Activated naive CD4-positive, alpha-beta T cell treated with anti-CD3 and anti-CD28 coated beads for 36 hours (primary cell): ENCODE measurements at regions not wholly inside any gene's neighbourhood (a gene's known extent, or its start where the extent isn't known, plus 50 kb on each side); places are given as distances from the start of the nearest gene placed in this dataset.
A peak's percentile ranks its signal among the peaks of the same experiment; 100 is the strongest.

ENCODE experiments used
- CTCF ChIA-PET: fragments of 350-600 bp; sonication (Branson Sonifier 250); formaldehyde crosslinking; loops from one replicate; lab custom pipeline; 2021; ENCODE audit warnings: antibody characterized with exemption; lab: Charles Lee
- DNase-seq: peaks from one replicate; pipeline ENCODE4 v3.0.0-alpha.2; 2020
- H3K27ac Mint-ChIP-seq: one replicate; pipeline ENCODE4 v1.8.0; 2021; ENCODE audit warnings: mild to moderate bottlenecking, mixed read lengths
- H3K27me3 Mint-ChIP-seq: one replicate; pipeline ENCODE4 v1.8.0; 2021; ENCODE audit warnings: low read depth, mixed read lengths
- H3K36me3 Mint-ChIP-seq: one replicate; pipeline ENCODE4 v1.8.0; 2021; ENCODE audit warnings: low read depth, mixed read lengths
- H3K4me1 Mint-ChIP-seq: one replicate; pipeline ENCODE4 v1.8.0; 2021; ENCODE audit warnings: low read depth, mixed read lengths
- H3K4me3 Mint-ChIP-seq: one replicate; pipeline ENCODE4 v1.8.0; 2021; ENCODE audit warnings: mild to moderate bottlenecking, moderate library complexity, mixed read lengths
- H3K9me3 Mint-ChIP-seq: one replicate; pipeline ENCODE4 v1.8.0; 2021; ENCODE audit warnings: mixed read lengths
- intact Hi-C: fragments of 100-400 bp; cut with micrococcal nuclease; formaldehyde crosslinking; loops from one replicate; pipeline ENCODE4 v1.15.1; 2023

GRCh38 chr1:11338284-11338924 lies 65.4 kb downstream of the UBIAD1 start:
- Mint-ChIP-seq H3K36me3 (no peaks in the 10 kb centered on the region), H3K27ac (no peak overlapping the region), H3K4me1 (peaks cover 14% of the 10 kb centered on the region), H3K4me3 (no peak overlapping the region), H3K27me3 (peaks cover 6% of the 10 kb centered on the region), H3K9me3 (no peaks in the 10 kb centered on the region)
- CTCF ChIA-PET, result interaction anchor here (0.6 to 1.1 kb wide), 5 partner anchors 9 to 308 kb away, joined by 3 to 4 read pairs (median 3); no protein-coding TSS in a partner anchor
- intact Hi-C loops, result loop anchor here (5.0 kb wide), 2 partner anchors 96 to 139 kb away; partner anchors contain the start of gene DISP3
- DNase-seq, result no peak

GRCh38 chr1:11339346-11340232 lies 66.6 kb downstream of the UBIAD1 start:
- CTCF ChIA-PET, result interaction anchor here (1.2 kb wide), 1 partner anchor 302 kb away, joined by 4 read pairs; no protein-coding TSS in a partner anchor
- intact Hi-C loops, result loop anchor here (5.0 kb wide), 2 partner anchors 97 to 138 kb away; partner anchors contain the start of gene DISP3
- Mint-ChIP-seq H3K27me3 (peaks cover 6% of the 10 kb centered on the region), H3K4me3 (no peak overlapping the region), H3K9me3 (no peaks in the 10 kb centered on the region), H3K27ac (no peak overlapping the region), H3K36me3 (no peaks in the 10 kb centered on the region), H3K4me1 (peaks cover 14% of the 10 kb centered on the region)
- DNase-seq, result no peak

- H3K9me3 Mint-ChIP-seq, result no peaks in the 10 kb centered on the region
- peaks cover 6% of the 10 kb centered on the region for H3K27me3 Mint-ChIP-seq
- peaks cover 14% of the 10 kb centered on the region for H3K4me1 Mint-ChIP-seq
- CTCF ChIA-PET, result interaction anchor here (1.2 kb wide), 1 partner anchor 301 kb away, joined by 4 read pairs; no protein-coding TSS in a partner anchor
- no peak for DNase-seq
- H3K36me3 Mint-ChIP-seq, result no peaks in the 10 kb centered on the region
- H3K27ac Mint-ChIP-seq, result no peak overlapping the region
- intact Hi-C loops, result no loop called here
- no peak overlapping the region for H3K4me3 Mint-ChIP-seq
These were observed 67.2 kb downstream of the UBIAD1 start for GRCh38 chr1:11340233-11340632.

GRCh38 chr1:11341901-11342552 lies 69.0 kb downstream of the UBIAD1 start:
- Mint-ChIP-seq H3K27ac (no peak overlapping the region), H3K9me3 (no peaks in the 10 kb centered on the region), H3K27me3 (peaks cover 6% of the 10 kb centered on the region), H3K4me3 (no peak overlapping the region), H3K36me3 (no peaks in the 10 kb centered on the region), H3K4me1 (peaks cover 14% of the 10 kb centered on the region)
- intact Hi-C loops, result no loop called here
- CTCF ChIA-PET, result no interaction called here
- no peak for DNase-seq

- intact Hi-C loops, result no loop called here
- Mint-ChIP-seq H3K9me3 (no peaks in the 10 kb centered on the region), H3K4me3 (no peak overlapping the region), H3K27me3 (peaks cover 6% of the 10 kb centered on the region), H3K27ac (no peak overlapping the region), H3K4me1 (peaks cover 12% of the 10 kb centered on the region), H3K36me3 (no peaks in the 10 kb centered on the region)
- CTCF ChIA-PET, result interaction anchor here (1.3 kb wide), 1 partner anchor 304 kb away, joined by 4 read pairs; no protein-coding TSS in a partner anchor
- no peak for DNase-seq
These were observed 69.6 kb downstream of the UBIAD1 start for GRCh38 chr1:11342621-11343032.

GRCh38 chr1:11345971-11346715 lies 73.1 kb downstream of the UBIAD1 start:
- Mint-ChIP-seq H3K4me3 (no peak overlapping the region), H3K27ac (no peak overlapping the region), H3K36me3 (peaks cover 1% of the 10 kb centered on the region), H3K4me1 (peaks cover 7% of the 10 kb centered on the region), H3K9me3 (peaks cover 5% of the 10 kb centered on the region), H3K27me3 (no peaks in the 10 kb centered on the region)
- intact Hi-C loops, result no loop called here
- DNase-seq, result no peak
- CTCF ChIA-PET, result interaction anchor here (0.6 kb wide), 1 partner anchor 412 kb away, joined by 3 read pairs; no protein-coding TSS in a partner anchor

- CTCF ChIA-PET, result interaction anchor here (0.6 to 1.0 kb wide), 2 partner anchors 9 to 371 kb away, joined by 3 read pairs; no protein-coding TSS in a partner anchor
- no peak overlapping the region for H3K4me3 Mint-ChIP-seq
- intact Hi-C loops, result no loop called here
These were observed 77.3 kb downstream of the UBIAD1 start for GRCh38 chr1:11350265-11350664.

GRCh38 chr1:11352058-11352715 lies 79.2 kb downstream of the UBIAD1 start:
- DNase-seq, result no peak
- intact Hi-C loops, result no loop called here
- Mint-ChIP-seq H3K4me1 (peaks cover 19% of the 10 kb centered on the region), H3K9me3 (peaks cover 5% of the 10 kb centered on the region), H3K4me3 (no peak overlapping the region), H3K36me3 (peaks cover 1% of the 10 kb centered on the region), H3K27me3 (peaks cover 2% of the 10 kb centered on the region), H3K27ac (no peak overlapping the region)
- CTCF ChIA-PET, result interaction anchor here (0.9 kb wide), 1 partner anchor 195 kb away, joined by 3 read pairs; no protein-coding TSS in a partner anchor

More at GRCh38 chr1:11350265-11350664, 77.3 kb downstream of the UBIAD1 start:
- Mint-ChIP-seq H3K9me3 (peaks cover 5% of the 10 kb centered on the region), H3K36me3 (peaks cover 1% of the 10 kb centered on the region), H3K27me3 (no peaks in the 10 kb centered on the region), H3K4me1 (peaks cover 16% of the 10 kb centered on the region), H3K27ac (no peak overlapping the region)
- DNase-seq, result peak; percentile 28

- H3K27ac Mint-ChIP-seq, result no peak overlapping the region
These were observed 80.1 kb downstream of the UBIAD1 start for GRCh38 chr1:11352816-11353799.

GRCh38 chr1:11354893-11355553 lies 82.0 kb downstream of the UBIAD1 start:
- DNase-seq, result no peak
- Mint-ChIP-seq H3K36me3 (no peaks in the 10 kb centered on the region), H3K4me3 (no peak overlapping the region), H3K9me3 (no peaks in the 10 kb centered on the region), H3K27ac (no peak overlapping the region), H3K4me1 (peaks cover 18% of the 10 kb centered on the region), H3K27me3 (peaks cover 2% of the 10 kb centered on the region)
- CTCF ChIA-PET, result no interaction called here
- intact Hi-C loops, result loop anchor here (5.0 kb wide), 1 partner anchor 113 kb away; no protein-coding TSS in a partner anchor

More at GRCh38 chr1:11352816-11353799, 80.1 kb downstream of the UBIAD1 start:
- intact Hi-C loops, result no loop called here
- Mint-ChIP-seq H3K36me3 (peaks cover 1% of the 10 kb centered on the region), H3K4me1 (peaks cover 19% of the 10 kb centered on the region), H3K4me3 (no peak overlapping the region), H3K9me3 (peaks cover 5% of the 10 kb centered on the region), H3K27me3 (peaks cover 2% of the 10 kb centered on the region)
- CTCF ChIA-PET, result interaction anchor here (0.9 kb wide), 1 partner anchor 194 kb away, joined by 3 read pairs; no protein-coding TSS in a partner anchor
- no peak for DNase-seq
